OCI-LY1 (cell line): ENCODE measurements at regions not wholly inside any gene's neighbourhood (a gene's known extent, or its start where the extent isn't known, plus 50 kb on each side); places are given as distances from the start of the nearest gene placed in this dataset.
"Not testable (repeated sequence)": the region's sequence is repeated elsewhere in the genome, so short reads cannot be mapped to it uniquely, and the experiment has no call there.

ENCODE experiments used
- H2AFZ ChIP-seq: fragments of 200-600 bp; sonication (generic), shearing (Covaris generic); 2 replicates; pipeline ENCODE4 v1.6.0; 2014; ENCODE audit warnings: antibody characterized with exemption, mild to moderate bottlenecking, low read length
- H3F3A ChIP-seq: fragments of 200-600 bp; sonication (generic), shearing (Covaris generic); 2 replicates; pipeline ENCODE4 v1.6.0; 2014; ENCODE audit warnings: mild to moderate bottlenecking, antibody characterized with exemption, low read length, moderate library complexity; ENCODE audit not compliant: insufficient read depth
- H3K27ac ChIP-seq: fragments of 200-600 bp; sonication (generic); 2 replicates; pipeline ENCODE4 v1.5.1; 2014; ENCODE audit warnings: low read length, mixed run types, mild to moderate bottlenecking, low read depth; ENCODE audit not compliant: poor library complexity, severe bottlenecking
- H3K27me3 ChIP-seq: fragments of 200-600 bp; sonication (generic); 2 replicates; pipeline ENCODE4 v1.6.0; 2014; ENCODE audit warnings: antibody characterized with exemption, mild to moderate bottlenecking, low read length, moderate library complexity; ENCODE audit not compliant: insufficient read depth
- H3K36me3 ChIP-seq: fragments of 200-600 bp; sonication (generic); 2 replicates; pipeline ENCODE4 v1.6.1; 2014; ENCODE audit warnings: mild to moderate bottlenecking, antibody characterized with exemption, low read length, moderate library complexity, mixed read lengths; ENCODE audit not compliant: insufficient read depth
- H3K4me1 ChIP-seq: fragments of 200-600 bp; sonication (generic); 2 replicates; pipeline ENCODE4 v1.5.1; 2014; ENCODE audit warnings: mild to moderate bottlenecking, low read length, moderate library complexity; ENCODE audit not compliant: insufficient read depth, severe bottlenecking
- H3K4me2 ChIP-seq: fragments of 200-600 bp; sonication (generic), shearing (Covaris generic); 2 replicates; pipeline ENCODE4 v1.6.1; 2014; ENCODE audit warnings: low read length
- H3K4me3 ChIP-seq: fragments of 200-600 bp; sonication (generic); 2 replicates; pipeline ENCODE4 v1.5.1; 2014; ENCODE audit warnings: low read length, low read depth, mild to moderate bottlenecking, mixed read lengths; ENCODE audit not compliant: poor library complexity, severe bottlenecking
- H3K79me2 ChIP-seq: fragments of 200-600 bp; shearing (Covaris generic); 2 replicates; pipeline ENCODE4 v1.6.1; 2016; ENCODE audit warnings: mixed run types, low read length, mixed read lengths; ENCODE audit not compliant: insufficient read depth
- H3K9ac ChIP-seq: fragments of 200-600 bp; sonication (generic), shearing (Covaris generic); 2 replicates; pipeline ENCODE4 v1.6.1; 2014; ENCODE audit warnings: mild to moderate bottlenecking, low read length, mixed read lengths
- H3K9me2 ChIP-seq: fragments of 200-600 bp; sonication (generic), shearing (Covaris generic); 2 replicates; pipeline ENCODE4 v1.6.1; 2014; ENCODE audit warnings: low read depth, mild to moderate bottlenecking, low read length, mixed read lengths
- H3K9me3 ChIP-seq: fragments of 200-600 bp; shearing (Covaris generic); 2 replicates; pipeline ENCODE4 v1.6.1; 2014; ENCODE audit warnings: low read length, mixed read lengths
- H4K20me1 ChIP-seq: fragments of 200-600 bp; sonication (generic), shearing (Covaris generic); 2 replicates; pipeline ENCODE4 v1.6.0; 2016; ENCODE audit warnings: mild to moderate bottlenecking, low read length; ENCODE audit not compliant: insufficient read depth
- EZH2 ChIP-seq: fragments of 200-600 bp; sonication (generic), shearing (Covaris generic); IDR thresholded peaks from 2 replicates; pipeline ENCODE4 v1.8.0; 2017; ENCODE audit warnings: borderline replicate concordance, mixed run types, mild to moderate bottlenecking, antibody characterized with exemption, low read length, moderate library complexity, mixed read lengths
- TF ChIP-seq, protein P1 (sequence below): fragments of 200-600 bp; sonication (generic), shearing (Covaris generic); IDR thresholded peaks from 2 replicates; pipeline ENCODE4 v1.5.1; 2017; ENCODE audit warnings: mild to moderate bottlenecking, antibody characterized with exemption, low read length, moderate library complexity, mixed read lengths

DNA sequence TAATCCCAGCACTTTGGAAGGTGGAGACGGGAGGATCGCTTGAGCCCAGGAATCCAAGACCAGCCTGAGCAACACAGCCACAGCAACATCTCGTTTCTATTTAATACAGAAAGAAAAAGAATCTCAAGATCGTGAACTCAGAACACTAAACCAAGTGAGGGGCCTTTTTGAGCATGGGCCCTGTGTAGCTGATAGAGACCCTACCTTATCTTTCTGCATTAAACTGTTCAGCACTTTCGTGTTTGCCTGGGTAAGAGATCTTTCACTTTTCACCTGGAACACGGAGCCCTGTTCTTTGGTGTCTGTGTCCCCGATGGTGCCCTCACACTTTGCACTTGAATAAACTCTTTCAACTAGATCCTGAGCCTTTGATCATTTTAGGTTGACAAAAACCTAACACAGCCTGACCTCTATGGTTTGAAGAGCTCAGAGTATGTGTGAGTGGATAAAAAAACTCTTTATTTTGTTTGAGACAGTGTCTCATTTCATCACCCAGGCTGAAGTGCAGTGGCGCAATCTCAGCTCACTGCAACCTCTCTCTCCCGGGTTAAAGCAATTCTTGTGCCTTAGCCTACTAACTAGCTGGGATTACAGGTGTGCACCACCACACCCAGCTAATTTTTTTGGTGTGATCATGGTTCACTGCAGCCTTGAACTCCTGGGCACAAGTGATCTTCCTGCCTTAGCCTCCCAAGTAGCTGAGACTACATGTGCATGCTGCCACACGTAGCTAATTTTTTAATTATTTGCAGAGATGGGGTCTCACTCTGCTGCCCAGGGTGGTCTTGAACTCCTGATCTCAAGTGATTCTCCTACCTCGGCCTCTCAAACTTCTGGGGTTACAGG lies 83.8 kb upstream of the GRIN2A start:
- H3K9me3 ChIP-seq = no peaks in the 10 kb centered on the region
- peak overlapping the region; percentile 62; the same call in 1 of the 2 replicates for H2AFZ ChIP-seq
- H3K9ac ChIP-seq = no peak overlapping the region
- H3K9me2 ChIP-seq = no peaks in the 10 kb centered on the region
- no peaks in the 10 kb centered on the region for H3K27me3 ChIP-seq
- no peaks in the 10 kb centered on the region for H3K36me3 ChIP-seq
- no peaks in the 10 kb centered on the region for H3K79me2 ChIP-seq
- no peak overlapping the region for H3K4me3 ChIP-seq
- H3F3A ChIP-seq = no peaks in the 10 kb centered on the region
- H3K4me1 ChIP-seq = no peaks in the 10 kb centered on the region
- TF ChIP-seq, protein P1, sequence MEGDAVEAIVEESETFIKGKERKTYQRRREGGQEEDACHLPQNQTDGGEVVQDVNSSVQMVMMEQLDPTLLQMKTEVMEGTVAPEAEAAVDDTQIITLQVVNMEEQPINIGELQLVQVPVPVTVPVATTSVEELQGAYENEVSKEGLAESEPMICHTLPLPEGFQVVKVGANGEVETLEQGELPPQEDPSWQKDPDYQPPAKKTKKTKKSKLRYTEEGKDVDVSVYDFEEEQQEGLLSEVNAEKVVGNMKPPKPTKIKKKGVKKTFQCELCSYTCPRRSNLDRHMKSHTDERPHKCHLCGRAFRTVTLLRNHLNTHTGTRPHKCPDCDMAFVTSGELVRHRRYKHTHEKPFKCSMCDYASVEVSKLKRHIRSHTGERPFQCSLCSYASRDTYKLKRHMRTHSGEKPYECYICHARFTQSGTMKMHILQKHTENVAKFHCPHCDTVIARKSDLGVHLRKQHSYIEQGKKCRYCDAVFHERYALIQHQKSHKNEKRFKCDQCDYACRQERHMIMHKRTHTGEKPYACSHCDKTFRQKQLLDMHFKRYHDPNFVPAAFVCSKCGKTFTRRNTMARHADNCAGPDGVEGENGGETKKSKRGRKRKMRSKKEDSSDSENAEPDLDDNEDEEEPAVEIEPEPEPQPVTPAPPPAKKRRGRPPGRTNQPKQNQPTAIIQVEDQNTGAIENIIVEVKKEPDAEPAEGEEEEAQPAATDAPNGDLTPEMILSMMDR = no peak
- no peak for TF ChIP-seq EZH2
- no peak overlapping the region for H3K4me2 ChIP-seq
- no peaks in the 10 kb centered on the region for H4K20me1 ChIP-seq
- H3K27ac ChIP-seq = no peak overlapping the region

DNA sequence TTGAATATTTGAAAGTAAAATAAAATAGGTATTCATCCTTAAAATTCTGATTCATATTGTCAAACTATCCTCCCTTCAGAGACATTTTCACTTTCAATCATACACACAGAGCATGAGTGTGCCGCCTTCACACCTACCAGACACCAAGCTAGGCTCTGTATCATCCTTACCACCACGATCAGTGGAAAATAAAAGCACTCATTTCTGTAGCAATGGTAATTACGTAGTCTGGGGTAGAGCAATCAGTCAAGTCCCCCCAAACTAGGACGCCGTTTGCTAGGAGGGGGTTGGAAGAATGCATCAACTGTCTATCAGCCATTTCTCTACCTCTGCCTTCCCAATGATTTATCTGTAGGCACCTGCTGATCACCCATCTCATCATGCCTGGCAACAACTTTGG lies 84.6 kb upstream of the GRIN2A start:
- H3K9ac ChIP-seq = no peak overlapping the region
- TF ChIP-seq, protein P1 = no peak
- no peak for TF ChIP-seq EZH2
- H3K4me2 ChIP-seq = no peak overlapping the region
- no peak overlapping the region for H3K27ac ChIP-seq
- no peak overlapping the region for H3K4me3 ChIP-seq
- H3K79me2 ChIP-seq = no peaks in the 10 kb centered on the region
- H3K9me3 ChIP-seq = no peaks in the 10 kb centered on the region
- no peaks in the 10 kb centered on the region for H3K9me2 ChIP-seq
- H4K20me1 ChIP-seq = no peaks in the 10 kb centered on the region
- H3F3A ChIP-seq = no peaks in the 10 kb centered on the region
- peak overlapping the region; percentile 61; the same call in 1 of the 2 replicates for H2AFZ ChIP-seq
- H3K36me3 ChIP-seq = no peaks in the 10 kb centered on the region
- no peaks in the 10 kb centered on the region for H3K4me1 ChIP-seq
- no peaks in the 10 kb centered on the region for H3K27me3 ChIP-seq

DNA sequence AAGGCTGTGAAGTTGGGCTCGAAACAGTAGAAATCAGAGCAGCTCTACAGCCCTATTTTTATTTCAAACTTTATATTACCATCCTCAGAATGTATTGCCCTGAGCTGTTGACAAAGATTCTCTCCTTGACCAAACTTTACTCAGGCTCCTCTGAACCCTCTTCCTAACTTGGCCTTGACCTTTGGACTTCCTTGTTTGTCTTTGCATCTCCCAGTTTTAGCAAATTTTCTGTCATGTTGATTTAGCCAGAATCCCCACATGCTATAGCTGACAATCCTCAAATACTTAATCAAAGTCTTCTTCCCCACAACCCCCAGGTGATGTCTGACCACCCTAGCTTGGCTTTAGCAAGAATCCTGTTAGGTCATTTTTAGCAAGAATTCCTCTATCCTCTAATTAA lies 87.4 kb upstream of the GRIN2A start:
- no peak overlapping the region for H3K4me3 ChIP-seq
- H3K9ac ChIP-seq = no peak overlapping the region
- H3K4me2 ChIP-seq = no peak overlapping the region
- no peak overlapping the region for H2AFZ ChIP-seq
- 0 out of 2 replicates have a peak, but pooled peaks cover 3% of the 10 kb centered on the region for H3K9me3 ChIP-seq
- no peaks in the 10 kb centered on the region for H3F3A ChIP-seq
- no peaks in the 10 kb centered on the region for H3K79me2 ChIP-seq
- no peaks in the 10 kb centered on the region for H3K36me3 ChIP-seq
- no peaks in the 10 kb centered on the region for H3K9me2 ChIP-seq
- H3K27me3 ChIP-seq = no peaks in the 10 kb centered on the region
- TF ChIP-seq, protein P1 = no peak
- no peak for TF ChIP-seq EZH2
- H3K27ac ChIP-seq = no peak overlapping the region
- H3K4me1 ChIP-seq = no peaks in the 10 kb centered on the region
- H4K20me1 ChIP-seq = no peaks in the 10 kb centered on the region

DNA sequence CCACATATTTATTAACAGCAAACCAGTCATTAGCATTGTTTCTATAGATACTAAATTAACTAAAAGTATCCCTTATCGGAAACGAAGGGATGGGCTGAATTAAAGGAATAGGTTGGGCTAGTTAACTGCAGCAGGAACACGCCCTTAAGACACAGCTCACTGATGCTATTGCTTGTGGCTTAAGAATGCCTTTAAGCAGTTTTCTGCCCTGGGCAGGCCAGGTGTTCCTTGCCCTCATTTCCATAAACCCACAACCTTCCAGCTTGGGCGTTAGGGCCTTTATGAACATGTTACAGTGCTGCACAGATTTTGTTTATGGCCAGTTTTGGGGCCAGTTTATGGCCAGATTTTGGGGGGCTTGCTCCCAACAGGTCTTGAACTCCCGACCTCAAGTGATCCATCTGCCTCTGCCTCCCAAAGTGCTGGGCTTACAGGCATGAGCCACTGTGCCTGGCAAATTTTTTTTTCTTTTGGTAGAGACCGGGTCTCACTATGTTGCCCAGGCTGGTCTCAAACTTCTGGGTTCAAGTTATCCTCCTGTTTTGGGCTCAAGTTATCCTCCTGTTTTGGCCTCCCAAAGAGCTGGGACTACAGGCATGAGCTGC lies 90.1 kb upstream of the GRIN2A start:
- not testable (repeated sequence) for H3K9me3 ChIP-seq, H2AFZ ChIP-seq, H4K20me1 ChIP-seq, H3K9ac ChIP-seq, H3K27me3 ChIP-seq, H3F3A ChIP-seq, H3K36me3 ChIP-seq, H3K27ac ChIP-seq, H3K9me2 ChIP-seq, H3K4me3 ChIP-seq, H3K4me2 ChIP-seq, H3K79me2 ChIP-seq
- H3K4me1 ChIP-seq = peaks cover 10% of the 10 kb centered on the region

DNA sequence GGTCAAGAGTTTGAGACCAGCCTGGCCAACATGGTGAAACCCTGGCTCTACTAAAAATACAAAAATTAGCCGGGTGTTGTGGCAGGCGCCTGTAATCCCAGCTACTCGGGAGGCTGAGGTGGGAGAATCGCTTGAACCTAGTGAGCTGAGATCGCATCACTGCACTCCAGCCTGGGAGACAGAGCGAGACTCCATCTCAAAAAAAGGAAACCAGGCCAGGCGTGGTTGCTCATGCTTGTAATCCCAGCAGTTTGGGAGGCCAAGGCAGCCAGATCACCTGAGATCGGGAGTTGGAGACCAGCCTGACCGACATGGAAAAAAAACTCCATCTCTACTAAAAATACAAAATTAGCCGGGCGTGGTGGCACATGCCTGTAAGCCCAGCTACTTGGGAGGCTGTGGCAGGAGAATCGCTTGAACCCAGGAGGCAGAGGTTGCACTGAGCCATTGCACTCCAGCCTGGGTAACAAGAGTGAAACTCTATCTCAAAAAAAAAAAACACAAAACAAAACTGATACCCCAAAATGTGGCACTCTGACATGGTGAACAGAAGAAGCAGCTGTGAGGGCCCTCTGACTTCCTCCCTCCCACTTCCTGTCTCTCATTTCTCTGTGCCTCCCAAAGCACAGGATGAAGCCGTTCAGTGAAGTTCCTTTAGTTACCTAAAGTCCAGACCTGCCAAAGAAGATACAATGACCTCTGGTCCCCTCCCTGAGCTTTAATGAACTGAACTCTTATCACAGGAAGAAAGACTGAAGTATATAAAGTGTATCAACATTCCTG lies 93.2 kb upstream of the GRIN2A start:
- H3K27me3 ChIP-seq, H3K79me2 ChIP-seq, H3K4me2 ChIP-seq, H3K9ac ChIP-seq, H3F3A ChIP-seq, H3K9me2 ChIP-seq, H4K20me1 ChIP-seq, H3K9me3 ChIP-seq, H3K36me3 ChIP-seq, H3K4me3 ChIP-seq: not testable (repeated sequence)
- peak overlapping the region; percentile 20 for H3K27ac ChIP-seq
- peak overlapping the region; percentile 35 for H2AFZ ChIP-seq
- peaks cover 10% of the 10 kb centered on the region for H3K4me1 ChIP-seq
